Adrenal gland (tissue), 5 donors: ENCODE measurements at regions not wholly inside any gene's neighbourhood (a gene's known extent, or its start where the extent isn't known, plus 50 kb on each side); places are given as distances from the start of the nearest gene placed in this dataset.

Source experiments
- POLR2A ChIP-seq, 2 donors: fragments of 450-650 bp; IDR thresholded peaks; one replicate each; pipeline ENCODE4 v1.6.1; 2017; ENCODE audit warnings: antibody characterized with exemption in 2 of 2, mild to moderate bottlenecking in 2 of 2, moderate library complexity in 1 of 2
- TF ChIP-seq, protein P1 (sequence below), 6 experiments: fragments of 450-650 bp in 4 of 6; fragments of 200-600 bp in 2 of 6; sonication (generic) in 1 of 6; IDR thresholded peaks; 1 replicate in 5 of 6; 2 replicates in 1 of 6; pipeline versions ENCODE4 v1.5.1 to v1.8.0; 2016 to 2021; ENCODE audit warnings: antibody characterized with exemption in 6 of 6, mild to moderate bottlenecking in 2 of 6, moderate library complexity in 1 of 6
- donor health status: DM: no; HTN: no; CAD: no.

DNA sequence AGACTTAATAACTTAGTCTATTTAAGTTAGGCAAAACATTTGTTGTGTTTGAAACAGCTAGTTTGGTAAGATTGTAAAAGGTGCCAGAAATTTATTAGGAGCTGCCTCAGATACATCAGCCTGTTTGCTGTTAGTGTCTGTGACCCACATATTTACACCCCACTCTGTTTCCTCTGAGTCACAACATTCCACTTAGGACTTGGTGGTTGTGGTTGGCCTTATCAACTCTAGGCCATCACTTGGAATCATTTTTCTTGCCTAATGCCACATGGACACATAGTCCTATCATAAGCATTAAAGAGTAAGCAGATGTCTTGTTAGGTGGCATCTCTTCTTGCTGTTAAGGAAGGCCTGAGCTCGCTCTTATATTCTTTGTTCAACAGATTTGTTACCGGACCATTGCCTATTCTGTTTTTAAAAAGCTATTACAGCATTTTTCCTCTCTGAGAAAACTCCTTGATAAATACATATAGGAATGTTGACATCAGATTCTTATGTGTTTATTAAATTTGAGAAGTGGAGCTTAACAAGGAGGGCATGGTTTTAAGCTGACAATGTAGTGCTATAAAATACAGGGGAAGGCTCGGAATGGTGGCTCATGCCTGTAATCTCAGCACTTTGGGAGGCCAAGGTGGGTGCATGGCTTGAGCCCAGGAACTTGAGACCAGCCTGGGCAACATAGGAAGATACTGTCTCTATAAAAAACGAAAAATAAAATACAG lies 51.2 kb upstream of the PGRMC2 start:
- TF ChIP-seq, protein P1, sequence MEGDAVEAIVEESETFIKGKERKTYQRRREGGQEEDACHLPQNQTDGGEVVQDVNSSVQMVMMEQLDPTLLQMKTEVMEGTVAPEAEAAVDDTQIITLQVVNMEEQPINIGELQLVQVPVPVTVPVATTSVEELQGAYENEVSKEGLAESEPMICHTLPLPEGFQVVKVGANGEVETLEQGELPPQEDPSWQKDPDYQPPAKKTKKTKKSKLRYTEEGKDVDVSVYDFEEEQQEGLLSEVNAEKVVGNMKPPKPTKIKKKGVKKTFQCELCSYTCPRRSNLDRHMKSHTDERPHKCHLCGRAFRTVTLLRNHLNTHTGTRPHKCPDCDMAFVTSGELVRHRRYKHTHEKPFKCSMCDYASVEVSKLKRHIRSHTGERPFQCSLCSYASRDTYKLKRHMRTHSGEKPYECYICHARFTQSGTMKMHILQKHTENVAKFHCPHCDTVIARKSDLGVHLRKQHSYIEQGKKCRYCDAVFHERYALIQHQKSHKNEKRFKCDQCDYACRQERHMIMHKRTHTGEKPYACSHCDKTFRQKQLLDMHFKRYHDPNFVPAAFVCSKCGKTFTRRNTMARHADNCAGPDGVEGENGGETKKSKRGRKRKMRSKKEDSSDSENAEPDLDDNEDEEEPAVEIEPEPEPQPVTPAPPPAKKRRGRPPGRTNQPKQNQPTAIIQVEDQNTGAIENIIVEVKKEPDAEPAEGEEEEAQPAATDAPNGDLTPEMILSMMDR (IDR thresholded peaks at IDR 0.05), result no peak
- no peak for TF ChIP-seq POLR2A (IDR thresholded peaks at IDR 0.05)
